DMS79 treated with DMSO at 0.1 percent for 48 hours (cell line): ENCODE measurements at regions not wholly inside any gene's neighbourhood (a gene's known extent, or its start where the extent isn't known, plus 50 kb on each side); places are given as distances from the start of the nearest gene placed in this dataset.

Source experiments
- DNase-seq: peaks from one replicate; lab custom pipeline; 2025; lab: John Stamatoyannopoulos, UW

- DNase-seq: no peak
Measured at GRCh38 chr6:22884456-22884855, 315.1 kb downstream of the HDGFL1 start.

DNA sequence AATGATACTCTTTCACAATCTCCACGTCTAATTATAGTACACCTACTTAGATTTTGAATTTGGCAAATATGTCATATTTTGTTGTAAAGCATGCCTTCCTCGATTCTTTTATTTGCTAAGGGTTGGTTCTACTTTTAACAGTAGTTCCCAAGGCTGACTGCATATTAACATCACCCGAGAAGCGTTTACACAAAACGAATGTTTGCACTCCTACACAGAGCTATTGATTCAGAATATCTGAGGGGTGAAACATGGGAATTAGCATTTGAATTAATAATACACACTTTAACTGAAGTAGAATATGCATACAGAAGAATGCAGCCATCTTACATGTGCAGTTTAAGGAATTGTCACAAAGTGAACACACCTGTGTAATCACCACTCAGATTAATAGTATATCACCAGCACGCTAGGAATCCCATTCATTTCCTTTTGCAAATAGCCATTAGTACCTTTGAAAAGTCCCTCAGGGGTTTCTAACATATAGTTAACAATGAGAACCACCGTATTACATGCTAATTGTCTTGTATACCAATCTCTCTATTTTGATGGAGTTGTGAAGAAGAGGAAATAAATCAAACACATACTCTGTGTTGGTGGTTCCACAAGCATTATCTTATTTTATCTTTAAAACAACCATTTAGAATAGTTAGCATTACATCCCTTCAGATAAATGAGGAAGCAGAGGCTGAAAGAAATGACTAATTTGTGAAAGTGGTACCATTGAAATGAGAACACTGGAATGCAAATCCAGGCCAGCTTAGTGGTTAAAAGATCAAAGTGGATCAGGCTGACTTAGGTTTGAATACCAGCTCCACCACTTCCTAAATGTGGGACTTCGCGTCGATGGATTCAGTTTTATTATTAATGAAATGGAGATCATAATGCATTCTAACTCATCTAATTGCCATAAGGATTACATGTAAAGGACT is 317.6 kb downstream of the HDGFL1 start:
- DNase-seq: no peak

- peak; percentile 31 for DNase-seq
Measured at GRCh38 chr6:22888163-22888752, 318.9 kb downstream of the HDGFL1 start.

- DNase-seq: no peak
Measured at GRCh38 chr6:22891934-22892333, 322.6 kb downstream of the HDGFL1 start.

DNA sequence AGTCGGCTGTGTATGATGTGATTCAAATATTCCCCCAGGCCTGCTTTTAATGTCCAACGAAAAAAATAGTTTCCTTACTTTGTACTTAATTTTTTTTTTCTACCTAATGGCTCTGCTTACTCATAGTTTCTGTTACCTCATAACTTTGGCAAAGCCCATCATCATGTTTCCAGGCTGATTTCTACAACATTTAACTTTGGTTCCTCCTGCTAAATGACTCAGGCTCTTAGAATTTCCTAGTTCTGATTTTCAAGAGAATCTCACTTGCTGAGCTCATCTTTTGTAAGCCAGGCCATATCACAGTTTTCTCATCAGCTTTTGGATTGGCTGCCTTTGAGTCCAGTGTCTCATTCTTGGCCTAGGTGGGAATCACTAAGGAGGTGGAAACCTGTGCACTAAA is 323.1 kb downstream of the HDGFL1 start:
- no peak for DNase-seq

DNA sequence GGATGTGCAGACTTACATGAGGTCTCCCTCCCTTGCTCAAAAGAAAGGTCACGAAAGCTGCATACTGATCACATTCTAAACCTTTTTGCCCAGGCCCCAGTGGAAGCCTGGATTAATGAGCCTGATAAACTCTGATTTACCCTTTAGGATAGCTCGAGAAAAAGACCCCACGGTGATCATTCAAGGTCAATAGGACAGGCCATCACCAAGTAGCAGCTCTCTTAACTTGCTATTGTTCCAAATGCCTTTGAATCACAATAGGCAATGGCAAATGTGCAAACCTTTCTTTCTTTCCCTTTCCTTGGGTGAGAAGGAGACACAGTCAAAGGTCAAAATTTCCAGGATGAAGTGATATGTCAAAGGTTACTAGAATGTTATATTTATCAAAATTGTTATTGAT is 327.3 kb downstream of the HDGFL1 start:
- no peak for DNase-seq

DNA sequence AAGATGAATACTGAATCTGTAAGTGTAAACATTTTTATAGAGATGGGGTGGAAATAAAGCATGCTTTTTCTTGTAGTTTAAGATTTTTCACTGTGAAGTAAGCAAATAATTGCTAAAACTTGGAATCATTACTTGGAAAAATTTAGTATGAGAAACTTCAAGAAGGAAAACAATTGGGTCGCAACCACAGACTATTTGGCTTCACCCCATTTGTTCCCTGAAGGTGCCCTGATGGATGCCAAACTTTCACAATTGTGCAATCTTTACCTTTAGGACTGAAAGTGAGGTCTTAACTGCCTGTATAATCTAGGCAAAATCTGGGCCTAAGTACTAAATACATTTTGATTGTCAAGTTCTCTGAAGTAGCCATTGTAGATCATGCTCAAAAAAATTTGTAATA is 330.1 kb downstream of the HDGFL1 start:
- DNase-seq: no peak

GRCh38 chr6:22903826-22904225 is 334.5 kb downstream of the HDGFL1 start:
- no peak for DNase-seq

DNA sequence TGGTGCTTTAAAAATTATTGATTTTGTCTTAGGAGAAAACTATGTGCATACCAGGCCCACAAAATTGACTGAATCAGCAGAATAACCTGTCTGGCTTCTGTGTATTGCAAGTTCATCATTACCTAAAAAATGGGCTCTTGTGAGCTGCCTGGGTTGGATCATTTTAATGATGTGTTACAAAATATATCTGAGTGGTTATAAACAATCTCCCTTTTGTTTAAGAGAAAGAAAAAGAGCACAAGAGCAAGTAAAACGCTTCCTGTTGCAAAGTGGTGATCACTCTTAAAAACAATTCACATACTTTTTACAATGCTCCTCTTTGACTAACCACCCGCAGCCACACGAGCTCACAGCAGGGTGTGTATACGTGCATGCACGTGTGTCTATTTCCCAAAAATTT is 335.1 kb downstream of the HDGFL1 start:
- DNase-seq: no peak

- DNase-seq: no peak
Measured at GRCh38 chr6:22906091-22906549, 336.8 kb downstream of the HDGFL1 start.

DNA sequence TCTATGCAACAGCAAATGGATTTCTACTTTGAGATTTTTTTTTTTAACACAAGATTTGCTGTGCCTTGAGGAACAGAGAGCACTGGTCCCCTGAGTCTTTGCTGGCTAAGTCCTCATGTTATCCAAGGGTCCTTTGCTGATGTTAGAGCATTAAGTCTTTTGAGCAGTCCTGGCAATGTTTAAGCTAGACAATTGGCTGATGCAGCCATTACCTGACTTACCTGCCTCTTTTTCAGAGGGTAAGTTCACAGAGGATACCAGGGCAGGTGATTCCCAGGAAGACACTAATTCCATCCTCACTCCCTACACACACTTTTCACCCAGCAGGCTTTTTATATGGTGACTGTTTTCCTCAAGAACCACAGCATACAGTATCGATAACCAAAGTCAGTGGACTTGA is 337.7 kb downstream of the HDGFL1 start:
- no peak for DNase-seq

- no peak for DNase-seq
Measured at GRCh38 chr6:22910370-22910769, 341.0 kb downstream of the HDGFL1 start.

- DNase-seq: no peak
Measured at GRCh38 chr6:22913612-22914011, 344.2 kb downstream of the HDGFL1 start.

- DNase-seq: no peak
Measured at GRCh38 chr6:22917344-22917743, 348.0 kb downstream of the HDGFL1 start.

DNA sequence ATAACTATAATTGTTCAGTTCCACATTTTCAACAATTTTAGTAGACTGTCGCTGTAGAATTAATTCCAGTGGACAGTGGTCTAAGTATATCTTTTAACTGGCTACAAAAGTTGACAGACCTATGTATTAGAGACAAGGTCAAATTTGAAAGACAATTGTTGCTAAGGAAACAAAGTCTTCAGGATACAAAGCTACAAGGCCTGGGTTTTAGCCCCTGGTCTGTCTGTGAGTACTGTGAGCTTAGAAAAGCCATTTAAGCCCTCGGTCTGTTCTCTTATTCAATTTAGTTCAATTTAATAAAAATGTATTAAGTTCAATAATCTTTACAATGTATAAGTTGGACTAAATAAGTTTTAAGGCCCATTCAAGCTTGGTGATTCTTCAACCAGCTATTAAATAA is 352.5 kb downstream of the HDGFL1 start:
- no peak for DNase-seq

DNA sequence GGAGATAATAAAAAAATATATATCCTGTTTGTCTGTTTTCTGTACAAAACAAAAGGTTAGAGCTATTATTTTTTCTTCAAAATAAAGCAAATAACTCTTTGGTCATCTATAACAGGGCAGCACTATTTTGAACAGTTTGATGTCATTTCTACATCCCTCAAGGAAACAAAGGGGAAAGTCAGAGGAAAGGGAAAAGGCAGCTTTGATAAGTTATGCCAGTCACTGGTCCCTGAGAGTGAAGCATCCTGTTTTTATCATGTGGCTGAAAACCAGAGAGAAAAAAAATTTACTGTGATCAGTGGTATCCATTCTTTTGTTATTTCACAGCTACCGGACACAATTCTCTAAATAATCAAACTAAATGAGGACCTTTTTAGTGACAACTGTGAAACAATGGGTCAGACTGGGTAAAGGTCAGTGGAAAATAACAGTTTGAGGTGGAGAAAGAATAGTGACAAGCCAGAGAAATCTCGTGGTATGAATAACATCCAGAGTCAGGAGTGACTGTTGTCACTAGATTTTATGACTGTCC is 356.0 kb downstream of the HDGFL1 start:
- no peak for DNase-seq

GRCh38 chr6:22925920-22926789 is 356.8 kb downstream of the HDGFL1 start:
- no peak for DNase-seq

DNA sequence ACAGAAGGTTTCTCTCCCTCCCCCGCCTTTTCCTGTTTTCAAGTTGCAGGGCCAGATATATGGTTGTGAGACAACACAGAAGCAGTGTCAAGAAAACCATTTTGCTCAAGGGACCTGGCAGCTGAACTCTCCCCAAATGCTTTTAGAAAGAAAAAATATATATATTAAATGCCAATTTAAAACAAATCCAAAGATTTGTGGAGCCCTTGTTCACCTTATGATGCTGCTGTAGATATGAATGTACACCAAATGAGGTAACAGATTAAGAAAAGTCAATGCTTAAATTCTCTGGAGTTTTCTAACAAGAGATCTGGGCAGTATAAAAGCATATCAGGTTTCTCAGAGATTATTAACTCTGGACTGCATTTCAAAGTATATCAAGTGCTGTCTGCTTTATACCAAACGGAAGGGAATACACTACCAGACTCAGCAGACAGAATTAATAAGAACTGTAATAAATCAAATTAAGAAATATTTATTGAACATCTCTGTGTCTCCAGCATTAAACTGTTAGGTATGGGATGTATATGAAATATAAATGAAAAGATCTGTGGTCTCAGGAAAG is 357.5 kb downstream of the HDGFL1 start:
- no peak for DNase-seq

DNA sequence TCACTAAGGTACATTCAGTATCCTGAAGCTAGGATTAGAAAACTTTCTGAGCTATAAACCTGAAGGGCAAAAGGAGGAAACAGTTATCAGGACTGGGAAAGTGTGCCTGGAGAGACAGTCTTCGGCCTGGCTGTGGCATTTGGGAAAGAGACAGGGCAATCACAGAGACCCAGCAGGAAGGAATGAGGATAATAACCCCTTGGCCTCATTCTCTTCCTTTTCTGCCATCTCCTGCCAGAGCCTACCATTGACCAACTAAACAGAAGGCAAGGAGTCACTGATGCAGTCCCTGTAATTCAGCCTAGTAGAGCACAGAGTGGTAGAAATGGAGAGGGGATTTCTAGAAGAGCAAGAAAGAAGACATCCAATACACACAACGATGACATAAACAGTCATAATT is 359.4 kb downstream of the HDGFL1 start:
- DNase-seq: no peak

- DNase-seq: no peak
Measured at GRCh38 chr6:22929311-22929985, 360.1 kb downstream of the HDGFL1 start.

DNA sequence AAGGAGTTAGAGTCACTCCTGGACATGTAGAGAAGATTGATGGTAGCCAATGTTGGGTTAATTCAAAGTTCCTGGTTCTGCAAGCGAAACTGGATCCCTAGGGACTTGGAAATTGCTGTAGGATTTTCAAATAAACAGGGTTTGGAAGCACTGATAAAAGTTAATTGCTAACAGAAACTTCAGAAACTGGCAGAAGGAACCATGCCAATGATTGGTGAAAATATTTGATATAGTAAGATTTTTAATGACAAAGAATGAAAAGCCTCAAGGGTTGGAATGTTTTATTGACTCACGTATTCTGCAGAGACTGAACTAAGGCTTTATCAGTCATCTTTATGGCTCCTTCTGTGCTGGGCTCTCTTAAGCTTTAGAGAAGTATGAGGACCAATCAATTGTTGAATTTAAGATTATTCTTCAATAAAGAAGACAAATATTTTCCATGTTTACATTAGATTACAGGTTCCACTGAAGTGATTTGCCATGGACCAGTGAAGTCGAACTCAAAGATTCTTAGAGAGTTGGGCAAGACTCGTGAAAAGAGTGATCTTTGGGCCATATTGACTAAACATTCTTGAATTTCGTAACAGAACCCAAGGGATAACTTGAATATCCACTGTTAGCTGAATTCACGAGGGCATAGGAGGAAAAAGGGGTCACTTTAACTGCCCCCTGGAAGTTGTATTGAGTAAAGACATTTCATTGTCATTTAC is 371.4 kb downstream of the HDGFL1 start:
- no peak for DNase-seq
